ENCODE measurements at regions not wholly inside any gene's neighbourhood (a gene's known extent, or its start where the extent isn't known, plus 50 kb on each side); places are given as distances from the start of the nearest gene placed in this dataset.

DNA sequence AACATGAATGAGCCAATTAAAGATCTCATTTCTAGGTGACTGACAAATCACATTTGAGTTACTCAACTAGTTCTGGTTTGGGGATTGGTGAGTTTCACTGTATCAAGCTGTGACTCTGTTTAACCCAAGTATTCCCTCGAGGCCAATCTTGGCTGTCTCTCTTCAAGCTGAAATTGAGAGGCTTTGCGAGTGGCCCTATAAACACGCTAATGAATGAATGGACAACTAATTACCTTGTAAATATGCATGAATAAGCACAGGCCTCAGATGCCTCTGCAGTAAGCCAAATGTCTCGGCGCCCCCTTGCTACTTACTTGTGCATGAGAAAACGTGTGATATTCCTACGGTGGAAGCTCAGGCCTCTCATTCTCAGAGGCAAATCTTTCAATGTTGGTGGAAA lies 450.3 kb upstream of the PSMD7 start:
- no peak overlapping the region for H3K27ac ChIP-seq (ENCODE audit: low read length)
- H3K9ac ChIP-seq (ENCODE audit: low read length) = no peak overlapping the region
- H3K4me2 ChIP-seq (ENCODE audit: low read length) = no peak overlapping the region
- no TSS peak for BruUV-seq (replicated peaks)
- no peaks in the 10 kb centered on the region for H3K36me3 ChIP-seq (ENCODE audit: low read depth, low read length)
- ChIA-PET CTCF (no interaction called here), POLR2A (ENCODE audit: unreplicated experiment) (no interaction called here)
- H3F3A ChIP-seq (ENCODE audit: low read length, unreplicated experiment) = no peaks in the 10 kb centered on the region
- no peak for TF ChIP-seq EZH2phosphoT487 (IDR thresholded peaks at IDR 0.05; ENCODE audit: borderline replicate concordance, low read length)
- TF ChIP-seq, protein P1, sequence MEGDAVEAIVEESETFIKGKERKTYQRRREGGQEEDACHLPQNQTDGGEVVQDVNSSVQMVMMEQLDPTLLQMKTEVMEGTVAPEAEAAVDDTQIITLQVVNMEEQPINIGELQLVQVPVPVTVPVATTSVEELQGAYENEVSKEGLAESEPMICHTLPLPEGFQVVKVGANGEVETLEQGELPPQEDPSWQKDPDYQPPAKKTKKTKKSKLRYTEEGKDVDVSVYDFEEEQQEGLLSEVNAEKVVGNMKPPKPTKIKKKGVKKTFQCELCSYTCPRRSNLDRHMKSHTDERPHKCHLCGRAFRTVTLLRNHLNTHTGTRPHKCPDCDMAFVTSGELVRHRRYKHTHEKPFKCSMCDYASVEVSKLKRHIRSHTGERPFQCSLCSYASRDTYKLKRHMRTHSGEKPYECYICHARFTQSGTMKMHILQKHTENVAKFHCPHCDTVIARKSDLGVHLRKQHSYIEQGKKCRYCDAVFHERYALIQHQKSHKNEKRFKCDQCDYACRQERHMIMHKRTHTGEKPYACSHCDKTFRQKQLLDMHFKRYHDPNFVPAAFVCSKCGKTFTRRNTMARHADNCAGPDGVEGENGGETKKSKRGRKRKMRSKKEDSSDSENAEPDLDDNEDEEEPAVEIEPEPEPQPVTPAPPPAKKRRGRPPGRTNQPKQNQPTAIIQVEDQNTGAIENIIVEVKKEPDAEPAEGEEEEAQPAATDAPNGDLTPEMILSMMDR (conservative IDR thresholded peaks at IDR 0.05; ENCODE audit: low read depth, low read length) = no peak
- no peak for TF ChIP-seq EZH2 (IDR thresholded peaks at IDR 0.05; ENCODE audit: low read length, unreplicated experiment)
- H3K27me3 ChIP-seq (ENCODE audit: low read length) = no peaks in the 10 kb centered on the region
- no peaks in the 10 kb centered on the region for H4K20me1 ChIP-seq (ENCODE audit: low read length)
- no peaks in the 10 kb centered on the region for H3K79me2 ChIP-seq (ENCODE audit: low read length)
- H3K4me1 ChIP-seq (ENCODE audit: insufficient read depth, low read length) = no peaks in the 10 kb centered on the region
- no peaks in the 10 kb centered on the region for H3K9me2 ChIP-seq (replicated peaks; ENCODE audit: low read length)
- H2AFZ ChIP-seq (ENCODE audit: low read length) = no peak overlapping the region
- no peak for DNase-seq
- no peak overlapping the region for H3K4me3 ChIP-seq (ENCODE audit: low read length)
- ATAC-seq = no peak
- intact Hi-C loops (cut with micrococcal nuclease) = no loop called here
- no peaks in the 10 kb centered on the region for H3K9me3 ChIP-seq (ENCODE audit: low read length)

DNA sequence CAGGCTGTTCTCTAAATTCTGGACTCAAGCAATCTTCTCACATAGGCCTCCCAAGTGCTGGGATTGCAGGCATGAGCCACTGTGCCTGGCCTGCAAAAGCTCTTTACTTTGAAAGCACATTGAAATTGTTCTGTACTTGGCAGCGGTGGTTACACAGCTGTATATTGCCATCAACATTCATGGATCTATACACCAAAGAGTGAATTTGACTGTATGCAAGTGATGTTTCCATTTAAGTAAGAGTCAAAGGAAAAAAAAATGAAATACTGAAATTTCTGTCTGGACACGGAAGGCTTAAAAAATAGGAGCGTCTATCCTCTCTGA lies 450.6 kb upstream of the PSMD7 start:
- TF ChIP-seq EZH2 (IDR thresholded peaks at IDR 0.05; ENCODE audit: low read length, unreplicated experiment) = no peak
- TF ChIP-seq, protein P1 (conservative IDR thresholded peaks at IDR 0.05; ENCODE audit: low read depth, low read length) = no peak
- no peak overlapping the region for H3K4me2 ChIP-seq (ENCODE audit: low read length)
- intact Hi-C loops (cut with micrococcal nuclease) = no loop called here
- H3K36me3 ChIP-seq (ENCODE audit: low read depth, low read length) = no peaks in the 10 kb centered on the region
- ChIA-PET CTCF (no interaction called here), POLR2A (ENCODE audit: unreplicated experiment) (no interaction called here)
- H2AFZ ChIP-seq (ENCODE audit: low read length) = no peak overlapping the region
- H3K9ac ChIP-seq (ENCODE audit: low read length) = no peak overlapping the region
- no peaks in the 10 kb centered on the region for H4K20me1 ChIP-seq (ENCODE audit: low read length)
- no peaks in the 10 kb centered on the region for H3K79me2 ChIP-seq (ENCODE audit: low read length)
- H3K9me3 ChIP-seq (ENCODE audit: low read length) = no peaks in the 10 kb centered on the region
- BruUV-seq (replicated peaks) = no TSS peak
- H3K9me2 ChIP-seq (replicated peaks; ENCODE audit: low read length) = no peaks in the 10 kb centered on the region
- no peak for DNase-seq
- no peak overlapping the region for H3K4me3 ChIP-seq (ENCODE audit: low read length)
- ATAC-seq = no peak
- no peaks in the 10 kb centered on the region for H3K4me1 ChIP-seq (ENCODE audit: insufficient read depth, low read length)
- H3K27me3 ChIP-seq (ENCODE audit: low read length) = no peaks in the 10 kb centered on the region
- no peaks in the 10 kb centered on the region for H3F3A ChIP-seq (ENCODE audit: low read length, unreplicated experiment)
- no peak overlapping the region for H3K27ac ChIP-seq (ENCODE audit: low read length)

DNA sequence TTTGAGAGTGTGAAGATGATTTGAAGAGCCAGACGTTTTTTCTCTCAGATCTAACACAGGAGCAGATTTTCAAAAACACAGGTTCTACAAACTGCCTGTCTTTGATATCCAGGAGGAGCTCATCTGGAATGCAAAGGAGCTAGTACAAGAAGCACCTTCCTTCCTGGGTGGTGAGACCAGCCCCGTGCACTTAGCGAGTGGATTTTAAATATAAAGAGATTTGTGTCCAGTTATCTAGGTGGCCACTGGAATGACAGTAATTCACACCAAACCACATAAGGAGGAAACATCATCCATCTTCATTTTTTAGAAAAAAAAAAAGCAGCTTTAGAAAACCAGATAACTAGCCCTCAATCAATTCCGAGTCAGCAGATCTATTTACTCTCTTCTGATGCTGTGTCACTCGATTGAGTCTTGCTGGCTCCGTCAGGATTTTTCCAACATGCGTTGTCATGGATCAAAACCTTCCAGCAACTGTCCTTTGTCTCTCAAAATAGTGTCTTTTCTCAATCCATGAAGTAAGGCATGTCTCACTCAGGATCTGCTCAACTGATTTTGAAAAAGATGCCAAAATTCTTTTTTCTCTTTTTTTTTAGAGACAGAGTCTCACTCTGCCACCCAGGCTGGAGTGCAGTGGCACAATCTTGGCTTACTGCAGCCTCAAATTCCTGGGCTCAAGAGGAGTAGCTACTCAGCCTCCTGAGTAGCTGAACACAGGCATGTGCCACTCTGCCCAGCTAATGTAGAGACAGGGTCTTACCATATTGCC lies 451.2 kb upstream of the PSMD7 start:
- TF ChIP-seq, protein P1 (conservative IDR thresholded peaks at IDR 0.05; ENCODE audit: low read depth, low read length) = no peak
- no peak for TF ChIP-seq EZH2phosphoT487 (IDR thresholded peaks at IDR 0.05; ENCODE audit: borderline replicate concordance, low read length)
- no peak for TF ChIP-seq EZH2 (IDR thresholded peaks at IDR 0.05; ENCODE audit: low read length, unreplicated experiment)
- Histone ChIP-seq H3F3A (ENCODE audit: low read length, unreplicated experiment) (no peaks in the 10 kb centered on the region), H3K4me1 (ENCODE audit: insufficient read depth, low read length) (no peaks in the 10 kb centered on the region), H4K20me1 (ENCODE audit: low read length) (no peaks in the 10 kb centered on the region), H3K9me3 (ENCODE audit: low read length) (no peaks in the 10 kb centered on the region), H3K4me3 (ENCODE audit: low read length) (no peak overlapping the region), H3K27ac (ENCODE audit: low read length) (no peak overlapping the region), H3K36me3 (ENCODE audit: low read depth, low read length) (no peaks in the 10 kb centered on the region), H3K79me2 (ENCODE audit: low read length) (no peaks in the 10 kb centered on the region), H3K9me2 (replicated peaks; ENCODE audit: low read length) (no peaks in the 10 kb centered on the region), H3K9ac (ENCODE audit: low read length) (no peak overlapping the region), H2AFZ (ENCODE audit: low read length) (no peak overlapping the region), H3K27me3 (ENCODE audit: low read length) (no peaks in the 10 kb centered on the region), H3K4me2 (ENCODE audit: low read length) (no peak overlapping the region)
- intact Hi-C loops (cut with micrococcal nuclease) = no loop called here
- no peak for ATAC-seq
- DNase-seq = no peak
- BruUV-seq (replicated peaks) = no TSS peak
- POLR2A ChIA-PET (ENCODE audit: unreplicated experiment) = no interaction called here
- CTCF ChIA-PET = no interaction called here

Measured in PC-3 (cell line).